Stimulated activated naive CD8-positive, alpha-beta T cell treated with anti-CD3 and anti-CD28 coated beads, Interleukin-15, amount 100 ng/mL, for 72 hours (primary cell): ENCODE measurements at regions not wholly inside any gene's neighbourhood (a gene's known extent, or its start where the extent isn't known, plus 50 kb on each side); places are given as distances from the start of the nearest gene placed in this dataset.
"Not testable (repeated sequence)": the region's sequence is repeated elsewhere in the genome, so short reads cannot be mapped to it uniquely, and the experiment has no call there.

Experiments
- ATAC-seq: fragments of 150-1000 bp; cut with Tn5 transposase; 2 replicates; pipeline ENCODE4 v1.10.0; 2021; ENCODE audit warnings: mild to moderate bottlenecking, moderate library complexity
- DNase-seq, 2 donors: peaks; one replicate each; pipeline ENCODE4 v3.0.0; 2021 to 2022
- H3K27ac Mint-ChIP-seq, 2 donors: one replicate each; pipeline ENCODE4 v1.8.0; 2022; ENCODE audit warnings: mild to moderate bottlenecking in 2 of 2, mixed read lengths in 2 of 2, moderate library complexity in 2 of 2
- H3K27me3 Mint-ChIP-seq: one replicate; pipeline ENCODE4 v1.8.0; 2022; ENCODE audit warnings: mixed read lengths
- H3K4me1 Mint-ChIP-seq: one replicate; pipeline ENCODE4 v1.8.0; 2022; ENCODE audit warnings: mild to moderate bottlenecking, mixed read lengths
- H3K4me3 Mint-ChIP-seq, 2 donors: one replicate each; pipeline ENCODE4 v1.8.0; 2022; ENCODE audit warnings: mild to moderate bottlenecking in 2 of 2, mixed read lengths in 2 of 2, moderate library complexity in 1 of 2
- H3K9me3 Mint-ChIP-seq, 2 donors: one replicate each; pipeline ENCODE4 v1.8.0; 2022; ENCODE audit warnings: mixed read lengths in 2 of 2

DNA sequence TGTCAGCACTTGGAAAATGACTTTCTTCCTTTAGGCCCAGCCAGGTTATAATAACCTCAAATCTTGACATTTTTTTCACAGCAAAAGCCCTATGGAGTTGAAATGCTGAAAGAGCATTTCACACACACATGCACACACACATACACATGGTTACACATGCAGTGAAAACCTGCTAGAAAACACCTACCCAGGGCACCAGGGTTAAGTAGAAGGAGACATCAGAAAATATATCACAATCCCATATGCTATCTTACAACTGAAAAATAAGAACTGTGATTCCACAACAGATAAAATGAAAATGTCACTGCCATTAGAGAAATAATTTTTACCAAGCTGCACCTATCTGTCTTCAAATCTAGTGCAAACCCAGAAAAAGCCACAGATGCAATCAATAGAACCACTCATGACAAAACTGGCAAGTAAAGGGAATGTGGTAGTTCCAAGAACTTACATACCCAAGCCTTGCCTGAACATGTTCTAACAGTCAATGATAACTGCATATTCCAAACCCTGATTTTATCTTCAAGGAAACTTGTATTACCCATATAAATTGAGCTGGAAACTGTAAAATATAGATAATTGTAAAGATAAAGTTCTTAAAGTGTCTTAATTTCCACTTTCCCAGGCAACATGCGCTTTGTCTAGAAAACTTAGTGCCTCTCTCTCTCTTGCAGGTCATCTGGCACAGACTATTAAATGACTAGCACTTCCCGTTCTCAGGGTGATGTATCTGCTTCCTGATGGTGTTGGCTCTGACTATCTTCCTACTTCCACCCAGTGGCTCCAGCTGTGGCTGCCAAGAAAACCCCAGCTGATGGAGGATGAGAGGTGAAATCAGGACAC lies 250.2 kb upstream of the PTGER4 start:
- peak overlapping the region in 1 of 2 donors; percentile 21 for H3K27ac Mint-ChIP-seq
- ATAC-seq (peak; percentile 29), DNase-seq (no peak)
- H3K4me1 Mint-ChIP-seq, result peaks cover 47% of the 10 kb centered on the region
- H3K27me3 Mint-ChIP-seq, result no peaks in the 10 kb centered on the region
- peak overlapping the region in 1 of 2 donors; percentile 7 for H3K4me3 Mint-ChIP-seq
- H3K9me3 Mint-ChIP-seq, result peaks cover 11 to 14% of the 10 kb centered on the region in 2 donors

DNA sequence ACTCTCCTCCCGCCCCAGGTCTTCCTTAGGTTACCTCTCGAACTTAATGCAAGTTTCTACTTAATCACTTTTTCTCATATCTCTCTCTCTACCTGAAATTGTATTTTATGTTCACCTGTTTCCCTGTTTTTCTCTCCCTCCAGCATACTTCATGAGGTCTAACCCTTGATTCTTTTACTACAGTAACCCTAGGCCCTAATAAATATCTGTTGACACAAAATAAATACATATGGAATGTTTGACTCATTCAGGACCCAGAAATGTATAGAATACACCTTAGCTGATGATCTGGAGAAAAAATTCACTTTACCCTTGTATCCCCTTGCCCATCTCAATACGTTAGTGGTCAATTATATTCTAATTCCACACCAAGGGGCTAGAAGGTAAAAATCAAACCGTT lies 250.9 kb upstream of the PTGER4 start:
- DNase-seq (no peak), ATAC-seq (no peak)
- H3K27ac Mint-ChIP-seq, result no peak overlapping the region
- H3K9me3 Mint-ChIP-seq, result peaks cover 11 to 14% of the 10 kb centered on the region in 2 donors
- H3K27me3 Mint-ChIP-seq, result no peaks in the 10 kb centered on the region
- H3K4me3 Mint-ChIP-seq, result no peak overlapping the region
- H3K4me1 Mint-ChIP-seq, result peaks cover 40% of the 10 kb centered on the region

DNA sequence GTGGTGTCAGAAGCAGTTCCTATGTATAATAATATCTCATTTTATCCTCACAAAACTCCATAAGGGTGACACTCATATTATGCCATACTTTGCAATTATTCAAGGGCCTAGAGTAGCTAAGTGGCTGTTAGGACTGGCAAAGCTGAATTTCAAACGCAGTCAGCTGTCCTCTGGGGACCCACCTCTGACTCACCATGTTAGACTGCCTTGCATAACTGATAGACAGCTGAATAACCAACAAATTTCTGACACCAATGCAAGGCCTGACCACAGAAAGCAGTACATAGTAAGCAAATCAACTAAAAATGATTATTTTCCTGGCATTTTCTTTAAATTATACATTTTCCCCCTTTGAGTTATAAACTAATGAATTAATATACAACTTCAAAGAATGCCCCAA lies 251.6 kb upstream of the PTGER4 start:
- no peak for DNase-seq

DNA sequence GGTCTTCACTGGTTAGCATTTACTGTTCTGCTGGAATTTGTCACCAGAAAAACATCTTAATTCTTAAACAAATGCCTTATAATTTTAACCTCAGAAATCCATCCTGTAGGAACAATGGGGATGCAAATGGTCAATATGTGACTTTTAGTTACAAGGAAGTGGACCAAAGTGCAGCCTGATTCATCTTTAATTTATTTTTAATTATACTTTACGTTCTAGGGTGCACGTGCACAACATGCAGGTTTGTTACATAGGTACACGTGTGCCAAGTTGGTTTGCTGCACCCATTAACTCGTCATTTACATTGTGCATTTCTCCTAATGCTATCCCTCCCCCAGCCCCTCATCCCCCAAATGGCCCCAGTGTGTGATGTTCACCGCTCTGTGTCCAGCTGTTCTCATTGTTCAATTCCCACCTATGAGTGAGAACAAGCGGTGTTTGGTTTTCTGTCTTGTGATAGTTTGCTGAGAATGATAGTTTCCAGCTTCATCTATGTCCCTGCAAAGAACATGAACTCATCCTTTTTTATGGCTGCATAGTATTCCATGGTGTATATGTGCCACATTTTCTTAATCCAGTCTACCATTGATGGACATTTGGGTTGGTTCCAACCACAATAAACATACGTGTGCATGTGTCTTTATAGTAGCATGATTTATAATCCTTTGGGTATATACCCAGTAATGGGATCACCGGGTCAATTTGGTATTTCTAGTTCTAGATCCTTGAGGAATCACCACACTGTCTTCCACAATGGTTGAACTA lies 262.5 kb upstream of the PTGER4 start:
- Mint-ChIP-seq H3K9me3 (peaks cover 34 to 36% of the 10 kb centered on the region in 2 donors), H3K27ac (peak overlapping the region in 1 of 2 donors; percentile 15)
- not testable (repeated sequence) for H3K4me1 Mint-ChIP-seq, H3K4me3 Mint-ChIP-seq, ATAC-seq, H3K27me3 Mint-ChIP-seq, DNase-seq

More for the DNA sequence above, 251.6 kb upstream of the PTGER4 start:
- Mint-ChIP-seq H3K27me3 (no peaks in the 10 kb centered on the region), H3K4me3 (no peak overlapping the region), H3K4me1 (peaks cover 33% of the 10 kb centered on the region), H3K9me3 (peaks cover 18 to 20% of the 10 kb centered on the region in 2 donors), H3K27ac (no peak overlapping the region)
- ATAC-seq, result peak; percentile 84

DNA sequence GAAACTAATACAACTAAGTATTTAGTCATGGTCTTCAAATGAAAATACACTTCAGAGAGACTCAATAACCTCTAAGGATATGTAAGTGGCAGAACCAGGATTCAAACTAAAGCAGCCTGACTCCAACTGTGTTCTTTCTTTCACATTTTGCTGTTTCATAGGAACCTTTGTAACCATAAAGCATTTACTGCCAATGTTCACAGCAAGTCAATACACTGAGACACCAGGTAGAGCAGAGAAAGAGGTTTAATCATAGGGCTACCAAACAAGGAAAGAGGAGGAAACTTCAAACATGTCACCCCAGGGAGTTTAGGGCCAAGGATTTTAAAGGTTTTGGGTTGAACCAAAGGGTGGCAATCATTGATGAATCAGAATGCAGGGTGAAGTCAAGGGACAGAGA lies 263.1 kb upstream of the PTGER4 start:
- H3K27me3 Mint-ChIP-seq, result no peaks in the 10 kb centered on the region
- peaks cover 6% of the 10 kb centered on the region for H3K4me1 Mint-ChIP-seq
- H3K4me3 Mint-ChIP-seq, result no peak overlapping the region
- H3K27ac Mint-ChIP-seq, result no peak overlapping the region
- no peak for DNase-seq
- ATAC-seq, result no peak
- peaks cover 31 to 32% of the 10 kb centered on the region in 2 donors for H3K9me3 Mint-ChIP-seq

DNA sequence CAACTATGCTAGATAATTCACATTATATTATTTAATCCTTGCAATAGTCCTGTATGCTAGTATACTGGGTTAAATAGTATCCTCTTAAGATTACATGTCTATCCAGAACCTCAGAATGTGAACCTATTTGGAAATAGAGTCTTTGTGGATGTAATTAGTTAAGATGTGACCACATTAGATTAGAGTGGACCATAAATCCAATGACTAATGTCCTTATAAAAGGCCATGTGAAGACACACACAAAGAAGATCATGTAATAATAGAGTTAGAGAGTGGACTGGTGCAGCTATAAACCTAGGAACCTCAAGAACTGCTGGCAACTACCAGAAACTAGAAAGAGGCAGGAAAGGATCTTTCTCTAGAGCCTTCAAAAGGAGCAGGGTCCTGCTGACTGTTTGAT lies 263.6 kb upstream of the PTGER4 start:
- Mint-ChIP-seq H3K27me3 (no peaks in the 10 kb centered on the region), H3K4me1 (peaks cover 10% of the 10 kb centered on the region), H3K4me3 (no peak overlapping the region), H3K9me3 (peaks cover 31 to 32% of the 10 kb centered on the region in 2 donors), H3K27ac (no peak overlapping the region)
- DNase-seq (no peak), ATAC-seq (no peak)

DNA sequence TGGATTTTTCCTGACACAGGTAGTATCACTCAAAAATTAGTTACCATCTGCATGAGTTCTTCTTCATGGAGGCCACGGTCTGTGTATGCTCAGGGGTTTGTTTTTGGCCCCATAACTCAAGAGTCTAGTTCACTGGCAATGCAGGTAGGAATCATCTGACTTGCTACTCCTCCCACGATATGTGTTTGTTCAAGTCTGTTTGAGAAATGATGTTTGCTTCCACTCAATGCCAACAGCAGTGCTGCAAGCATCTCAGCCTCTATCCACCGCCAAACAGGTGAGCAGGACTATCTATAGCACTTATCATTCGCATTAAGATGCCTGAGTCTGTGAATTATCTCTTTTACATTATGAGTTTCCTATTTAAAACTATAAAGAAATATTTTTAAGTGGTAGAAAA lies 264.8 kb upstream of the PTGER4 start:
- peaks cover 21% of the 10 kb centered on the region for H3K4me1 Mint-ChIP-seq
- ATAC-seq, result no peak
- no peaks in the 10 kb centered on the region for H3K27me3 Mint-ChIP-seq
- peaks cover 21 to 22% of the 10 kb centered on the region in 2 donors for H3K9me3 Mint-ChIP-seq
- DNase-seq, result no peak
- no peak overlapping the region for H3K4me3 Mint-ChIP-seq
- H3K27ac Mint-ChIP-seq, result no peak overlapping the region

DNA sequence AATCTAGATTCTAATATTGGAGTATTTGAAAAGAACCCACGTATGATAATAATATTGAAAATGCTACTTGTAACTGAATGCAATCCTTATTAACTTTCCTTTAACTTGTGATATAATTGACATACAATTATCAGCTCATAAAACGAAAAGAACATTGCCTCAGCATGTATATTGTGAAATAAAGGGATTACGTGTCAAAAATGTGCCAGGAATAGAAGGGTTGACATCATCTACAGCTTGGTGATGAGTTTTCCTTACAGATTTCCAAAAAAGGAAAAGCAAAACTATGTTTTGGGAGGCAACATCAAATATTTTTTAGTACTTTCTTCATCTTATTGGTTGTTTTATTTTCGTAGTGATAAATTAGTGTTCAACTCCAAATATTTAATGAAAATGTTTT lies 266.0 kb upstream of the PTGER4 start:
- peaks cover 14 to 17% of the 10 kb centered on the region in 2 donors for H3K9me3 Mint-ChIP-seq
- peaks cover 29% of the 10 kb centered on the region for H3K4me1 Mint-ChIP-seq
- H3K27me3 Mint-ChIP-seq, result no peaks in the 10 kb centered on the region
- no peak overlapping the region for H3K27ac Mint-ChIP-seq
- DNase-seq (no peak), ATAC-seq (no peak)
- no peak overlapping the region for H3K4me3 Mint-ChIP-seq

DNA sequence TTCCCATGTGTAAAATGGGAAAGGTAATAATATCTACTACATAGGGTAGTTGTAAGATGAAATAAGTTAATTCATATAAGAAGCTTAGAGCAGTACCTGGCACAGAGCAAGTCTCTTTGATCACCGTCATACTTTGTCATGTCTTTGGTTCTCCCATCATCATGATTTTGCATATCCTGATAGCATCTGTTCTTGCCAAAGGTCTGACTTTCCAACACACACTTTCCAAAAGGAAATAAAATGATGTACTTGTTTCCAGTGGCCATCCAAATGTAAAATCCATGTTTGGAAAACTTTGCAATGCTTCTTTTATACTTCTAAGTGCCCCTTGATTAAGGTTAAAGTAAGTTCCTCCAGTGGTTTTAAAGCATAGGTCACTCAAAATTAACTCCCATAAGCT lies 266.9 kb upstream of the PTGER4 start:
- peaks cover 38% of the 10 kb centered on the region for H3K4me1 Mint-ChIP-seq
- H3K9me3 Mint-ChIP-seq, result peaks cover 10 to 17% of the 10 kb centered on the region in 2 donors

DNA sequence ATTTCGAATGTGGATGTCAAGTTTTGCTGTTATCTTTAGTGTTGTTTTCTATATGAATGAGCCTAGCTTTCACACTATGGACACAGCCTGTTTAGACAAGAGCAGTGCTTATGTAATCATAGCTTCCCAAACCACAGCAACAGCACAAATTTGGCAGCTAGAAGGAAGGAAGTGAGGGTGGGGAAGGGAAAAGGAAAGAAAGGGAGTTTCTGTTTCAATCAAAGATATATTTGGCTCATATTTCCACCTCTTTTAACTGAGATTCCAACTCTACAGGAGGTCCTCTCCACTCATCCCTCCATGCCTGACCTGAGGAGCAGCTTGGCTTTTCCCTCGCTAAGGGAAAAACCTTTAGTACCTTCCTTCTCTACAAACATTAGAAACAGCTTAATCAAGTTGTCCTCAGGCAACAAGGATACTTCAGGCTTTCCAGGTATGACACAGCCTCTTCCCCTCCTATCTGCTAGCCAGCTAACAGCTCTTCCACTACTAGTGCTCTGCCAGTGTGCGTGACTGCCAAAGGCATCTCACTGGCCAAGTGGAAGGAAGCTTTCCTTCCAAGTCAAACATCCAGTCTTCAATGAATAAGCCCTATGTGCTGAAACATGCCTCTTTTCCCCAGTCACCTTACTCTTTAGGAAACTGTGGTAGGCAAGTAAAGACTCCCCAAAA lies 268.6 kb upstream of the PTGER4 start:
- ATAC-seq, result no peak
- Mint-ChIP-seq H3K27me3 (no peaks in the 10 kb centered on the region), H3K4me1 (peaks cover 55% of the 10 kb centered on the region)

More for the DNA sequence above, 266.9 kb upstream of the PTGER4 start:
- no peaks in the 10 kb centered on the region for H3K27me3 Mint-ChIP-seq
- ATAC-seq (no peak), DNase-seq (no peak)
- no peak overlapping the region for H3K27ac Mint-ChIP-seq
- no peak overlapping the region for H3K4me3 Mint-ChIP-seq

DNA sequence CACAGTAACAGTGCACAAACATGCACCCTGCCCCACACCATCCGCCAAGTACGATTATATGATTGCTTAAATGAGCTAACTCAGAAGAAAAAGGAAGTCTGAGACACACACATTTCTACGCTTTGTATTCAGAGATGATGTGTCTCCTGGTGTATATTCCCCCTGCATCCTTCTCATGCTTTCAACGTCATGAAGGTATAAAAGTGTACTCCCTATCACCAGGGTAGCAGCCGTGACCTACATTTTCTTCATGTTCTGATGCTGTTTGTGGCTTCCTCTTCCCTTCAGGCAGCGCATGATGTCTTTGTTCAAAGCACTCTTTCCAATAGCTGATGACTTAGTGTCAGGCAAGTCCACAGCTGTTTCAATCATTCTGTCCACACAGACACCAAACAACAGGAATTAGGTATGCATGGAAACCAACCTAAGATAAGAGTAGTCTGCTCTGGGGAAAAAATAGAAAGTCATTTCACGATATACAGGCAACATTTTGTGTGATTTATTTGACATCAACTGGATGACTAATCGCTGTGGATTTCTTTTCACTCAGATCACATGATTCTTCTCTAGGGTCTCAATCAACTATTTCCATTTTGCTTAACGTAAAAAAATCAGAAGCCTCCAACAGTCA lies 269.4 kb upstream of the PTGER4 start:
- Mint-ChIP-seq H3K9me3 (peaks cover 10 to 17% of the 10 kb centered on the region in 2 donors), H3K27ac (peak overlapping the region; percentile 57 to 96), H3K4me1 (peaks cover 63% of the 10 kb centered on the region), H3K27me3 (no peaks in the 10 kb centered on the region), H3K4me3 (peak overlapping the region; percentile 70 to 85)
- DNase-seq, result peak; percentile 55 to 83
- ATAC-seq, result peak; percentile 93

More for the DNA sequence above, 268.6 kb upstream of the PTGER4 start:
- Mint-ChIP-seq H3K4me3 (peak overlapping the region; percentile 15 to 85), H3K9me3 (peaks cover 10 to 17% of the 10 kb centered on the region in 2 donors), H3K27ac (peak overlapping the region; percentile 57 to 96)
- no peak for DNase-seq

DNA sequence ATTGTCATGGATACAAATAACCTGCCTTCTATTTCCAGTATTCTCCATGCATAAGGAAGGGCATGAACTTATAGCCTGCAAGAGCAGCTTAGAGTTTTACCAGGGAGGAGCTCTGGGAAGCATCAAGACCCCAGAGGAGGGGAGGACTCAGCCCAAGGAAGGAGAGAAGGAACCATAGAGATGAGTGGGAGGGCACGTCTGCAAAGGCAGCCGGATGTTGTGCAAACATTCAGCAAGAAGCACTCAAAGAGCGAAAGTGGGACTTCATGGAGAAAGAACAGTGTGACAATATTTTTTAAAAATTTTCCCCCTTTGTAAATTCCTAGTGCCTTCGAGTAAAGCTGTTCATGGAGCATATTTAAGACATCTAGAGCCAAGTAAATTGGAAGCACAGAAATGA lies 270.1 kb upstream of the PTGER4 start:
- DNase-seq (peak in 1 of 2 donors; percentile 51), ATAC-seq (no peak)
- Mint-ChIP-seq H3K4me1 (peaks cover 70% of the 10 kb centered on the region), H3K27me3 (no peaks in the 10 kb centered on the region), H3K27ac (peak overlapping the region; percentile 79 to 96), H3K9me3 (peaks cover 10 to 17% of the 10 kb centered on the region in 2 donors), H3K4me3 (peak overlapping the region; percentile 71 to 85)

DNA sequence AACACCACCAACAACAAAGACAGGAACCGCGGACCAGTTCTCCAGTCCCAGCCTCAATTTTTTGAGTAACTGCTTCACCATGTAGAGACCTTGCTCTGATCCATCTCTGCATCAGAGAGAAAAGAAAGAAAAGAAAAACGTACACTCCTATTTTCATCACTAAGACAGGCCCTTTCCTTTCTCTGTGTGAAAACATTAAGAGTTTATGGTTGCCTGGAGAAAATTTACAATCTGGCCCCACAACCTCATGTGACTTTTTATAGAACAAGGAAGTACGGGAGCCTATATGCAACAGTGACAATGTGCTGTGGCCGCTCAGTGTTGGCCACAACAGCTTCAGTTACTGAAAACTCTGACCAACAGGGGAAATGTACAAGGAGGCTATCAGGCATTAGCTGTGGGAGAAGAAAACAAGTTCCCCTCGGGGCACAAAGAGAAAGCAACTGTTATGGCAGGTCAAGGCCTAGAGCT lies 272.9 kb upstream of the PTGER4 start:
- Mint-ChIP-seq H3K27ac (peak overlapping the region; percentile 97 to 99), H3K9me3 (peaks cover 10 to 27% of the 10 kb centered on the region in 2 donors), H3K4me3 (peak overlapping the region; percentile 66 to 78), H3K4me1 (peaks cover 92% of the 10 kb centered on the region), H3K27me3 (no peaks in the 10 kb centered on the region)
- ATAC-seq, result no peak
- peak in 1 of 2 donors; percentile 39 for DNase-seq

DNA sequence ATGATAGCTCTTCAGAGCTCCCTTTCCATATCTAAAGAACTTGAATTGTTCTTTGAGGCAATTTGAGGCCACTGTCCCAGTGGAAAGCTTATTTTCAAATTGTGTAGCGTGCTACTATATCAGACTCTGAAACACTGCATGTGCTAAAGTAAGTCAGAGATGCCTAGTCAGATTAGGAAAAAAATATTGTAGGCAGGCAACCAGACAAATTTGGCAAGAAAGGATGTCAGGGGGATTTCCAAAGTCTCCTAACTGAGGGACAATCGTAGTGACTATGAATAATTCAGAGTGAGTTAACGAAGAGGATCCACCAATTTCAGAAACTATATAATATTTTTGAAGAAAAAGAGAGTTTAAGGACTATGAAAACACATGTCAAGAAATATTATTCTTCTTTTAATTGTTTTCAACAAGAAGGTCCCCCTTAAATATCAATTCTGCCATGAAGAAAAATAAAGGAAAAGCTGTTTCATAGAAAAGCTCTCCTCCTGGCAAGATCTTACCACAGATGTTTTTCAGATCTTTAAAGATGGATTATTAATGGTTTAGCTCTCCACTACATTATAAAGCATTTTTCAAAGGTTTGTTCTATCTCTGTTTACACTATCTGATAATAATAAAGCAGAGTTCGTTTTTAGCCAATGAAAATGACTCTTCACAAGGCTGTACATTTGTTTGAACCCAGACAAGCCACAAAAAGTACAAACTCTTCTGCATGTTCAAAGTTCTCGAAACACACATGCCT lies 273.5 kb upstream of the PTGER4 start:
- peak overlapping the region; percentile 97 to 99 for H3K27ac Mint-ChIP-seq
- ATAC-seq, result peak; percentile 35
- peaks cover 92% of the 10 kb centered on the region for H3K4me1 Mint-ChIP-seq
- peak overlapping the region; percentile 66 to 78 for H3K4me3 Mint-ChIP-seq
- H3K9me3 Mint-ChIP-seq, result peaks cover 4 to 21% of the 10 kb centered on the region in 2 donors
- DNase-seq, result peak in 1 of 2 donors; percentile 54
- H3K27me3 Mint-ChIP-seq, result no peaks in the 10 kb centered on the region
